ENCODE measurements at regions not wholly inside any gene's neighbourhood (a gene's known extent, or its start where the extent isn't known, plus 50 kb on each side); places are given as distances from the start of the nearest gene placed in this dataset.

GRCh38 chr4:181265370-181265769, 977.8 kb upstream of the TENM3 start:
- no peak for DNase-seq (ENCODE audit: low read depth in 3 of 3, low spot score in 1 of 3)

- no peak for DNase-seq (ENCODE audit: low read depth in 3 of 3, low spot score in 1 of 3)
Observed at GRCh38 chr4:181271116-181271640, 972.0 kb upstream of the TENM3 start.

GRCh38 chr4:181272422-181272821, 970.8 kb upstream of the TENM3 start:
- DNase-seq (ENCODE audit: low read depth in 3 of 3, low spot score in 1 of 3), result no peak

GRCh38 chr4:181278941-181279340, 964.3 kb upstream of the TENM3 start:
- no peak for DNase-seq (ENCODE audit: low read depth in 3 of 3, low spot score in 1 of 3)

- DNase-seq (ENCODE audit: low read depth in 3 of 3, low spot score in 1 of 3), result no peak
Observed at GRCh38 chr4:181281451-181281850, 961.8 kb upstream of the TENM3 start.

GRCh38 chr4:181289198-181289597, 954.0 kb upstream of the TENM3 start:
- DNase-seq (ENCODE audit: low read depth in 3 of 3, low spot score in 1 of 3), result no peak

- DNase-seq (ENCODE audit: low read depth in 3 of 3, low spot score in 1 of 3), result no peak
Observed at GRCh38 chr4:181291615-181292014, 951.6 kb upstream of the TENM3 start.

- no peak for DNase-seq (ENCODE audit: low read depth in 3 of 3, low spot score in 1 of 3)
Observed at GRCh38 chr4:181293014-181293413, 950.2 kb upstream of the TENM3 start.

- no peak for DNase-seq (ENCODE audit: low read depth in 3 of 3, low spot score in 1 of 3)
Observed at GRCh38 chr4:181293541-181293940, 949.7 kb upstream of the TENM3 start.

- no peak for DNase-seq (ENCODE audit: low read depth in 3 of 3, low spot score in 1 of 3)
Observed at GRCh38 chr4:181294421-181294820, 948.8 kb upstream of the TENM3 start.

- DNase-seq (ENCODE audit: low read depth in 3 of 3, low spot score in 1 of 3), result no peak
Observed at GRCh38 chr4:181301735-181302710, 941.2 kb upstream of the TENM3 start.

GRCh38 chr4:181307824-181308223, 935.4 kb upstream of the TENM3 start:
- no peak for DNase-seq (ENCODE audit: low read depth in 3 of 3, low spot score in 1 of 3)

- DNase-seq (ENCODE audit: low read depth in 3 of 3, low spot score in 1 of 3), result no peak
Observed at GRCh38 chr4:181308476-181309312, 934.5 kb upstream of the TENM3 start.

GRCh38 chr4:181312066-181312465, 931.1 kb upstream of the TENM3 start:
- DNase-seq (ENCODE audit: low read depth in 3 of 3, low spot score in 1 of 3), result no peak

- no peak for DNase-seq (ENCODE audit: low read depth in 3 of 3, low spot score in 1 of 3)
Observed at GRCh38 chr4:181319629-181320028, 923.6 kb upstream of the TENM3 start.

GRCh38 chr4:181323061-181323460, 920.1 kb upstream of the TENM3 start:
- no peak for DNase-seq (ENCODE audit: low read depth in 3 of 3, low spot score in 1 of 3)

- no peak for DNase-seq (ENCODE audit: low read depth in 3 of 3, low spot score in 1 of 3)
Observed at GRCh38 chr4:181330654-181331201, 912.5 kb upstream of the TENM3 start.

GRCh38 chr4:181331214-181331613, 912.0 kb upstream of the TENM3 start:
- DNase-seq (ENCODE audit: low read depth in 3 of 3, low spot score in 1 of 3), result no peak

- DNase-seq (ENCODE audit: low read depth in 3 of 3, low spot score in 1 of 3), result no peak
Observed at GRCh38 chr4:181345931-181346330, 897.3 kb upstream of the TENM3 start.

GRCh38 chr4:181350615-181351415, 892.4 kb upstream of the TENM3 start:
- no peak for DNase-seq (ENCODE audit: low read depth in 3 of 3, low spot score in 1 of 3)

GRCh38 chr4:181364504-181364903, 878.7 kb upstream of the TENM3 start:
- DNase-seq (ENCODE audit: low read depth in 3 of 3, low spot score in 1 of 3), result no peak
